HCT116 (cell line): ENCODE measurements at regions not wholly inside any gene's neighbourhood (a gene's known extent, or its start where the extent isn't known, plus 50 kb on each side); places are given as distances from the start of the nearest gene placed in this dataset.

Experiments used
- ATAC-seq: fragments of 200-7000 bp; cut with Tn5 transposase; 2 replicates; pipeline ENCODE4 v1.9.1; 2020; ENCODE audit warnings: mild to moderate bottlenecking, moderate library complexity
- BruUV-seq: library from RNA; stranded (reverse); fragments of 400-500 nt; replicated peaks from 2 replicates; lab custom pipeline; 2021; lab: Mats Ljungman, UMichigan
- CTCF ChIA-PET: fragments of 300-600 bp; sonication (Branson Sonifier 250); formaldehyde crosslinking; loops from one replicate; lab custom pipeline; 2021; ENCODE audit warnings: antibody characterized with exemption; lab: Charles Lee
- POLR2A ChIA-PET: fragments of 300-600, 350-600 bp; sonication (Branson Sonifier 250); formaldehyde crosslinking; loops from one replicate; lab custom pipeline; 2021; ENCODE audit warnings: antibody characterized with exemption; lab: Charles Lee
- RAD21 ChIA-PET, 2 experiments: fragments of 300-600 bp; sonication (Branson Sonifier 250); formaldehyde crosslinking; loops; one replicate each; lab custom pipeline; 2023; ENCODE audit warnings: low total read pairs in 2 of 2; ENCODE audit not compliant: uncharacterized antibody in 2 of 2, unreplicated experiment in 2 of 2, low non-redundant PET in 1 of 2; lab: Charles Lee
- DNase-seq: peaks from one replicate; pipeline ENCODE4 v3.0.0-alpha.2; 2010; ENCODE audit warnings: low read depth, low spot score
- H2AFZ ChIP-seq: fragments of 200-600 bp; shearing (Covaris generic), sonication (generic); 2 replicates; pipeline ENCODE4 v1.6.1; 2017; ENCODE audit warnings: low read depth, mixed run types, mixed read lengths, antibody characterized with exemption, low read length; ENCODE audit not compliant: poor library complexity, severe bottlenecking
- H3K27ac ChIP-seq: 2 replicates; pipeline ENCODE4 v1.5.1; 2012; ENCODE audit warnings: low read depth, low read length
- H3K27me3 ChIP-seq: fragments of 200-600 bp; sonication (generic); 2 replicates; pipeline ENCODE4 v1.6.1; 2016; ENCODE audit warnings: mixed run types, low read length, mixed read lengths; ENCODE audit not compliant: insufficient read depth
- H3K36me3 ChIP-seq, 2 experiments: fragments of 200-500 bp in 1 of 2; fragments of 200-600 bp in 1 of 2; sonication (Bioruptor generic) in 1 of 2; sonication (generic) in 1 of 2; 2 replicates each; pipeline versions ENCODE4 v1.5.1 to v1.6.1; 2014 to 2016; ENCODE audit warnings: low read length in 2 of 2, inconsistent platforms in 1 of 2, mixed read lengths in 1 of 2, mixed run types in 1 of 2; ENCODE audit not compliant: insufficient read depth in 2 of 2, control insufficient read depth in 1 of 2
- H3K4me1 ChIP-seq, 2 experiments: fragments of 200-600 bp in 1 of 2; sonication (generic) in 1 of 2; 2 replicates each; pipeline versions ENCODE4 v1.5.1 to v1.6.1; 2012 to 2017; ENCODE audit warnings: low read length in 2 of 2, inconsistent platforms in 1 of 2, mild to moderate bottlenecking in 1 of 2, mixed read lengths in 1 of 2, mixed run types in 1 of 2, moderate library complexity in 1 of 2; ENCODE audit not compliant: insufficient read depth in 2 of 2, control insufficient read depth in 1 of 2
- H3K4me2 ChIP-seq: fragments of 200-600 bp; sonication (generic); 2 replicates; pipeline ENCODE4 v1.6.1; 2017; ENCODE audit warnings: mixed run types, low read length, mixed read lengths
- H3K4me3 ChIP-seq, 2 experiments: fragments of 200-600 bp in 1 of 2; sonication (generic) in 1 of 2; replicated peaks in 1 of 2; 2 replicates each; pipeline ENCODE4 v1.5.1; 2011 to 2016; ENCODE audit warnings: low read length in 2 of 2, control low read depth in 1 of 2, low read depth in 1 of 2, mild to moderate bottlenecking in 1 of 2, mixed read lengths in 1 of 2, mixed run types in 1 of 2
- H3K79me2 ChIP-seq: fragments of 200-600 bp; sonication (generic); 2 replicates; pipeline ENCODE4 v1.6.1; 2017; ENCODE audit warnings: mild to moderate bottlenecking, mixed run types, low read length, moderate library complexity, mixed read lengths; ENCODE audit not compliant: insufficient read depth
- H3K9ac ChIP-seq: fragments of 200-600 bp; sonication (generic); 2 replicates; pipeline ENCODE4 v1.6.1; 2016; ENCODE audit warnings: low read length, mixed read lengths
- H3K9me2 ChIP-seq: fragments of 200-600 bp; sonication (generic), shearing (Covaris generic); 2 replicates; pipeline ENCODE4 v1.6.1; 2017; ENCODE audit warnings: mixed run types, mild to moderate bottlenecking, moderate library complexity; ENCODE audit not compliant: insufficient read depth
- H3K9me3 ChIP-seq, 2 experiments: fragments of 200-500 bp in 1 of 2; fragments of 200-600 bp in 1 of 2; sonication (Bioruptor generic) in 1 of 2; sonication (generic) in 1 of 2; 2 replicates each; pipeline ENCODE4 v1.6.1; 2014 to 2017; ENCODE audit warnings: low read length in 2 of 2, mixed read lengths in 2 of 2, inconsistent platforms in 1 of 2, low read depth in 1 of 2, mild to moderate bottlenecking in 1 of 2, mixed run types in 1 of 2, moderate library complexity in 1 of 2; ENCODE audit not compliant: control insufficient read depth in 1 of 2, insufficient read depth in 1 of 2
- H4K20me1 ChIP-seq: fragments of 200-600 bp; sonication (generic), shearing (Covaris generic); 2 replicates; pipeline ENCODE4 v1.6.1; 2017; ENCODE audit warnings: mixed run types, mild to moderate bottlenecking, moderate library complexity; ENCODE audit not compliant: insufficient read depth
- ATF3 ChIP-seq: IDR thresholded peaks from 2 replicates; pipeline ENCODE4 v1.6.1; 2012
- CBX3 ChIP-seq: IDR thresholded peaks from 2 replicates; pipeline ENCODE4 v1.6.1; 2012; ENCODE audit warnings: low read depth
- ELF1 ChIP-seq: IDR thresholded peaks from 2 replicates; pipeline ENCODE4 v1.6.1; 2012; ENCODE audit warnings: low read depth, borderline replicate concordance
- EZH2 ChIP-seq: fragments of 200-600 bp; sonication (generic); IDR thresholded peaks from 2 replicates; pipeline ENCODE4 v1.6.1; 2017; ENCODE audit warnings: antibody characterized with exemption, mixed run types
- FOSL1 ChIP-seq: IDR thresholded peaks from 2 replicates; pipeline ENCODE4 v1.6.1; 2012; ENCODE audit warnings: low read depth
- JUND ChIP-seq: IDR thresholded peaks from 2 replicates; pipeline ENCODE4 v1.6.1; 2012
- POLR2A ChIP-seq: IDR thresholded peaks from 2 replicates; pipeline ENCODE4 v1.7.0; 2011; ENCODE audit warnings: borderline replicate concordance; ENCODE audit not compliant: insufficient read depth, insufficient read length; ENCODE audit errors: extremely low read depth
- POLR2AphosphoS5 ChIP-seq: IDR thresholded peaks from 2 replicates; pipeline ENCODE4 v1.6.1; 2011; ENCODE audit warnings: mild to moderate bottlenecking, low read depth, low read length, moderate library complexity
- RAD21 ChIP-seq: IDR thresholded peaks from 2 replicates; pipeline ENCODE4 v1.6.1; 2012; ENCODE audit warnings: low read depth, mild to moderate bottlenecking
- REST ChIP-seq: IDR thresholded peaks from 2 replicates; pipeline ENCODE4 v1.6.1; 2012; ENCODE audit warnings: low read depth
- SIN3A ChIP-seq: IDR thresholded peaks from 2 replicates; pipeline ENCODE4 v1.6.1; 2012; ENCODE audit warnings: low read depth
- SP1 ChIP-seq: IDR thresholded peaks from 2 replicates; pipeline ENCODE4 v1.6.1; 2012; ENCODE audit warnings: low read depth
- ZBTB33 ChIP-seq: IDR thresholded peaks from 2 replicates; pipeline ENCODE4 v1.6.1; 2011; ENCODE audit warnings: mild to moderate bottlenecking, low read length, moderate library complexity; ENCODE audit not compliant: insufficient replicate concordance; ENCODE audit errors: extremely low read depth
- ZNF274 ChIP-seq: fragments of 200-500 bp; sonication (Bioruptor generic); IDR thresholded peaks from 2 replicates; pipeline ENCODE4 v1.6.1; 2014; ENCODE audit warnings: mild to moderate bottlenecking, low read depth, low read length, inconsistent platforms
- intact Hi-C: fragments of 100-400 bp; cut with micrococcal nuclease; formaldehyde crosslinking; loops from 2 replicates; pipeline ENCODE4 v1.10.0; 2022

- DNase-seq: no peak
- H4K20me1 ChIP-seq: no peaks in the 10 kb centered on the region
- H2AFZ ChIP-seq: no peak overlapping the region
- no peak overlapping the region for H3K4me3 ChIP-seq
- no peaks in the 10 kb centered on the region for H3K79me2 ChIP-seq
- H3K9ac ChIP-seq: no peak overlapping the region
- intact Hi-C loops: no loop called here
- TF ChIP-seq POLR2A: no peak
- no peak for TF ChIP-seq FOSL1
- TF ChIP-seq ZBTB33: no peak
- TF ChIP-seq SIN3A: no peak
- no peak for TF ChIP-seq ATF3
- no peak for TF ChIP-seq CBX3
- no peak for TF ChIP-seq SP1
- no peak for TF ChIP-seq EZH2
- no peak for TF ChIP-seq JUND
- no peak for TF ChIP-seq RAD21
- no peak for TF ChIP-seq REST
- no peak for TF ChIP-seq ZNF274
- TF ChIP-seq ELF1: no peak
- no peak for TF ChIP-seq POLR2AphosphoS5
- H3K9me2 ChIP-seq: no peaks in the 10 kb centered on the region
- H3K27ac ChIP-seq: no peak overlapping the region
- BruUV-seq: no TSS peak
- H3K9me3 ChIP-seq: no peaks in the 10 kb centered on the region
- ChIA-PET RAD21 (no interaction called here), POLR2A (no interaction called here), CTCF (no interaction called here)
- ATAC-seq: no peak
- H3K4me2 ChIP-seq: no peak overlapping the region
- H3K36me3 ChIP-seq: no peaks in the 10 kb centered on the region
- no peaks in the 10 kb centered on the region for H3K4me1 ChIP-seq
- no peaks in the 10 kb centered on the region; the same call in none of the 2 replicates for H3K27me3 ChIP-seq
These were observed 344.4 kb upstream of the CCDC196 start for GRCh38 chr14:66141733-66142132.
